Testis (tissue), 2 donors: ENCODE measurements at regions not wholly inside any gene's neighbourhood (a gene's known extent, or its start where the extent isn't known, plus 50 kb on each side); places are given as distances from the start of the nearest gene placed in this dataset.

Experiments used
- DNase-seq: peaks from one replicate; pipeline ENCODE4 v3.0.0-alpha.2; 2019
- H3K27ac ChIP-seq, 2 donors: fragments of 200-600 bp; sonication (generic); one replicate each; pipeline ENCODE4 v1.5.1; 2019
- H3K27me3 ChIP-seq: fragments of 200-600 bp; sonication (generic); one replicate; pipeline ENCODE4 v1.5.1; 2019
- H3K36me3 ChIP-seq: fragments of 200-600 bp; sonication (generic); one replicate; pipeline ENCODE4 v1.5.1; 2017; ENCODE audit warnings: low read depth; ENCODE audit errors: missing control alignments
- H3K4me1 ChIP-seq: fragments of 200-600 bp; sonication (generic); one replicate; pipeline ENCODE4 v1.5.1; 2019
- H3K4me3 ChIP-seq, 2 donors: fragments of 200-600 bp; sonication (generic); one replicate each; pipeline ENCODE4 v1.5.1; 2017 to 2019
- H3K9me3 ChIP-seq: fragments of 200-600 bp; sonication (generic); one replicate; pipeline ENCODE4 v1.5.1; 2017
- POLR2A ChIP-seq: fragments of 450-650 bp; IDR thresholded peaks from one replicate; pipeline ENCODE4 v1.6.1; 2017; ENCODE audit warnings: antibody characterized with exemption, mild to moderate bottlenecking, moderate library complexity
- WGBS, 2 donors: methylation state at CpG; one replicate each; pipeline ENCODE4 v1.1.5; 2018; 5-methylcytosine and 5-hydroxymethylcytosine counted together
- intact Hi-C: fragments of 100-400 bp; cut with DNase I; formaldehyde crosslinking; loops from one replicate; pipeline ENCODE4 v1.15.1; 2023; ENCODE audit warnings: low total_unique reads
- TF ChIP-seq, protein P1 (sequence below), 3 experiments: fragments of 450-650 bp in 2 of 3; fragments of 200-600 bp in 1 of 3; sonication (generic) in 1 of 3; IDR thresholded peaks; one replicate each; pipeline ENCODE4 v1.5.1; 2016 to 2019; ENCODE audit warnings: antibody characterized with exemption in 3 of 3, mild to moderate bottlenecking in 2 of 3, moderate library complexity in 1 of 3

DNA sequence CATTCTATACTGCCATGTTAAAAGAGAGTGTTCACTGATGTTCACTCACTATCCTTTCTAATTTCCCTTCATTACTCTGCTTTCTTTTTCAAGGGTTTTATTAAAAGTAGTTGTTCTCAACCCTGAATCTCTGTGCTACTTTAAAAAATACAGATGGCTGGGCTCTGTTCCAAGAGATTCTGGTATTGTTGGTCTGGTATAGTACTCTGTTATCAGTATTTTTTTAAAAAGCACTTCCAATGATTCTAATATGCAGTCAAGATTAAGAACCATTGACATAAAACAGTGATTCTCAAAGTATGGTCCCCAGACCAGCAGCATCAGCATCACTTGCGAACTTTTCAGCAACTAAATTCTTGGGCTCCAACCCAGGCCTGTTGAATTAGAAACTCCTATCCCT lies 77.0 kb upstream of the STARD4 start:
- no peak for TF ChIP-seq POLR2A
- TF ChIP-seq, protein P1, sequence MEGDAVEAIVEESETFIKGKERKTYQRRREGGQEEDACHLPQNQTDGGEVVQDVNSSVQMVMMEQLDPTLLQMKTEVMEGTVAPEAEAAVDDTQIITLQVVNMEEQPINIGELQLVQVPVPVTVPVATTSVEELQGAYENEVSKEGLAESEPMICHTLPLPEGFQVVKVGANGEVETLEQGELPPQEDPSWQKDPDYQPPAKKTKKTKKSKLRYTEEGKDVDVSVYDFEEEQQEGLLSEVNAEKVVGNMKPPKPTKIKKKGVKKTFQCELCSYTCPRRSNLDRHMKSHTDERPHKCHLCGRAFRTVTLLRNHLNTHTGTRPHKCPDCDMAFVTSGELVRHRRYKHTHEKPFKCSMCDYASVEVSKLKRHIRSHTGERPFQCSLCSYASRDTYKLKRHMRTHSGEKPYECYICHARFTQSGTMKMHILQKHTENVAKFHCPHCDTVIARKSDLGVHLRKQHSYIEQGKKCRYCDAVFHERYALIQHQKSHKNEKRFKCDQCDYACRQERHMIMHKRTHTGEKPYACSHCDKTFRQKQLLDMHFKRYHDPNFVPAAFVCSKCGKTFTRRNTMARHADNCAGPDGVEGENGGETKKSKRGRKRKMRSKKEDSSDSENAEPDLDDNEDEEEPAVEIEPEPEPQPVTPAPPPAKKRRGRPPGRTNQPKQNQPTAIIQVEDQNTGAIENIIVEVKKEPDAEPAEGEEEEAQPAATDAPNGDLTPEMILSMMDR (IDR thresholded peaks at IDR 0.05): no peak
- Histone ChIP-seq H3K27me3 (no peaks in the 10 kb centered on the region), H3K4me3 (no peak overlapping the region), H3K9me3 (no peaks in the 10 kb centered on the region), H3K36me3 (no peaks in the 10 kb centered on the region), H3K4me1 (no peaks in the 10 kb centered on the region), H3K27ac (no peak overlapping the region)
- no peak for DNase-seq
- 86 to 90% methylated on average over 1 of the region's 1 CpG for WGBS, 2 donors
- intact Hi-C loops: no loop called here

DNA sequence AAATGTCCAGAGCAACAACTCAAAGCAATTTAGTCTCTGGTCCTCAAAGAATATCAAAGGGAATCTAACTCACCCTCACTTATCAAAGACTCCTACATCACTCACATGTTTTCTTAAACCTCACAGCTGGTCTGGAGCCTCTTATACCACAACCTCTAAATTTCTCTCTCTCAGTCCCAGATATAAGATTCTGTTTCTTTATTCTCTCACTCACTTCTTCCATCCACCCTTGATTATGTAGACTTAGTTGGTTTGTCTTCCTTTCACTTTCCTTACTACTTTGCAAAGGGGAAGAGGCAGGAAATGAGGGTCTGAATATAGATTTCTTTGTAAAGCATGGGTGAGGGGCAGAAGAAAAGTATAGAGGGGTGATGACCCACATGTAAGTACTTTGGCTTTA lies 75.4 kb upstream of the STARD4 start:
- H3K9me3 ChIP-seq: no peaks in the 10 kb centered on the region
- H3K4me1 ChIP-seq: no peaks in the 10 kb centered on the region
- no peak overlapping the region for H3K27ac ChIP-seq
- no peaks in the 10 kb centered on the region for H3K36me3 ChIP-seq
- H3K27me3 ChIP-seq: no peaks in the 10 kb centered on the region
- no peak for DNase-seq
- intact Hi-C loops: no loop called here
- TF ChIP-seq, protein P1 (IDR thresholded peaks at IDR 0.05): no peak
- TF ChIP-seq POLR2A: no peak
- H3K4me3 ChIP-seq: no peak overlapping the region

DNA sequence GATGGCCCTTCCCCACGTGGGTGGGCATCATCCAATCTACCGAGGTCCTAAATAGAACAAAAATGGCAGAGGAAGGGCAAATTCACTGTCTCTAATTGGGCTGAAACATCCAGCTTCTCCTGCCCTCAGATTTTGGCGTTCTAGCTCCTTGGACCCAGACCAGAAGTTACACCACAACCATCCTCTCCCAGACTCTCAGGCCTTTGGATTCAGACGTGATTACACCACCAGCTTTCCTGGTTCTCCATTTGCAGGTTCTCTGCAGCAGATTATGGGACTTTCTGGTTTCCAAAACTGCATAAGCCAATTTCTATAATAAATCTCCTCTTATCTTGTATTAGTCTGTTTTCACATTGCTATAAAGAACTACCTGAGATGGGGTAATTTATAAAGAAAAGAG lies 73.6 kb upstream of the STARD4 start:
- TF ChIP-seq, protein P1 (IDR thresholded peaks at IDR 0.05): no peak
- no peak for TF ChIP-seq POLR2A
- no peak for DNase-seq
- 78 to 83% methylated on average over 4 of the region's 4 CpGs for WGBS, 2 donors
- intact Hi-C loops: no loop called here
- no peaks in the 10 kb centered on the region for H3K27me3 ChIP-seq
- no peaks in the 10 kb centered on the region for H3K36me3 ChIP-seq
- H3K9me3 ChIP-seq: no peaks in the 10 kb centered on the region
- no peak overlapping the region for H3K27ac ChIP-seq
- no peaks in the 10 kb centered on the region for H3K4me1 ChIP-seq
- no peak overlapping the region for H3K4me3 ChIP-seq

DNA sequence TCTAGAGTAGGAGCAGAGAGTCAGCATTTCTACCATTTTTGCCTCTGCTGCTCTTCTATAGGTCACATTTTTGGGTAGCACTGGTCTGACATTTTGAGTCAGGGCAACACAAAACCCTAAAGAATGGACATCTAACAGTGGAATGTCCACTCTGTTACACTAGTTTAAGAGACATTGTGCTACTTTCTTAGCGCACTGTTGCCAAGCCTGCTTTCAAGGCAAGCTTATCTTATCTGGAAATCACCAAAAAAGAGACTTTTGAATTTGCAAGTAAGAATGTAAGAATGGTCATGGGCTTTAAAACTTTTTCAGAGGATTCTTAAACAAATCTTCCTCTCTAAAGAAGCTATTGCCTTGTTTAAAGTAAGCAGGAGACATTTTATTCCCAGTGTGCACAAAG lies 73.0 kb upstream of the STARD4 start:
- no peak for DNase-seq
- intact Hi-C loops: no loop called here
- Histone ChIP-seq H3K4me3 (no peak overlapping the region), H3K27ac (no peak overlapping the region), H3K36me3 (no peaks in the 10 kb centered on the region), H3K9me3 (no peaks in the 10 kb centered on the region), H3K27me3 (no peaks in the 10 kb centered on the region), H3K4me1 (no peaks in the 10 kb centered on the region)
- TF ChIP-seq, protein P1 (IDR thresholded peaks at IDR 0.05): no peak
- TF ChIP-seq POLR2A: no peak
- 43 to 75% methylated on average over 1 of the region's 1 CpG for WGBS, 2 donors

DNA sequence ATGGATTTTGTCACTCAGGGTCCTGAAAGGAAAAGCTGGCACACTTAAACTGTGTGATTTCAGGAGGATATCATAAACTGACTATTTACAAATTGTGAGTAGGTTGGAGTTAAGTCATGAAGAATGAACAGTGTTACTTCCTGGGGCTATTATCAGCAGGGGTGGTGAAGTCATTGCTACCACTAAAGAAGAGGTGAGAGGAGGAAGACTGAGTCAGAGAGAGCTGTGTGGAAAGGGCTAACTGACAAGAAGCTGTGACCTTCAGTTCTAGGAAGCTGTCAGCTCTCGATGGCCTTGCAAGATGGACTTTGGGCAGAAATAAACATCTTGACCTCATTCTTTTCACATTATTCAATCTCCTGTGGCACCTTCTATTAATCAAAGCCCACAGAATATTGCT lies 72.3 kb upstream of the STARD4 start:
- Histone ChIP-seq H3K36me3 (no peaks in the 10 kb centered on the region), H3K27me3 (no peaks in the 10 kb centered on the region), H3K9me3 (no peaks in the 10 kb centered on the region), H3K4me1 (no peaks in the 10 kb centered on the region), H3K4me3 (no peak overlapping the region), H3K27ac (no peak overlapping the region)
- TF ChIP-seq, protein P1 (IDR thresholded peaks at IDR 0.05): no peak
- TF ChIP-seq POLR2A: no peak
- intact Hi-C loops: no loop called here
- 54 to 65% methylated on average over 1 of the region's 1 CpG for WGBS, 2 donors
- DNase-seq: no peak
